ENCODE measurements at regions not wholly inside any gene's neighbourhood (a gene's known extent, or its start where the extent isn't known, plus 50 kb on each side); places are given as distances from the start of the nearest gene placed in this dataset.

DNA sequence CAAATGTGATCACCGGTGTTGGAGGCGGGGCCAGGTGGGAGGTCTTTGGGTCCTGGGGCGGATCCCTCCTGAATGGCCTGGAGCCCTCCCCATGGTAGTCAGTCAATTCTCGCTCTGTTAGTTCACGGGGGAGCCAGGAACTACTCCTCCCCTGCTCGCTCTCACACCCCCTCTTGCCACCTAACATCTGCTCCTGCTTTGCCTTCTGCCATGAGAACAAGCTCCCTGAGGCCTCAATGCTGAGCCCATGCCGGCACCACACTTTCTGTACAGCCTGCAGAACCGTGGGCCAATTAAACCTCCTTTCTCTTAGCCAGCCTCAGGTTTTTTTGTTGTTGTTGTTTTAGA, 135.7 kb downstream of the SHANK2 start:
- no peak for TF ChIP-seq CTCF (IDR thresholded peaks at IDR 0.05)
- no peak for TF ChIP-seq POLR2A (IDR thresholded peaks at IDR 0.05)
